Loucy (cell line): ENCODE measurements at regions not wholly inside any gene's neighbourhood (a gene's known extent, or its start where the extent isn't known, plus 50 kb on each side); places are given as distances from the start of the nearest gene placed in this dataset.

Experiments used
- H2AFZ ChIP-seq: fragments of 200-600 bp; sonication (generic); 2 replicates; pipeline ENCODE4 v1.6.0; 2016; ENCODE audit warnings: antibody characterized with exemption, mild to moderate bottlenecking, low read length, moderate library complexity
- H3F3A ChIP-seq: fragments of 200-600 bp; 2 replicates; pipeline ENCODE4 v1.6.0; 2016; ENCODE audit warnings: antibody characterized with exemption, low read depth, mild to moderate bottlenecking
- H3K27me3 ChIP-seq: fragments of 200-600 bp; sonication (generic); 2 replicates; pipeline ENCODE4 v1.6.1; 2014; ENCODE audit warnings: low read length, mild to moderate bottlenecking; ENCODE audit not compliant: insufficient read depth, poor library complexity, severe bottlenecking
- H3K36me3 ChIP-seq: fragments of 200-600 bp; sonication (generic); 2 replicates; pipeline ENCODE4 v1.6.1; 2016; ENCODE audit warnings: low read length; ENCODE audit not compliant: insufficient read depth
- H3K4me1 ChIP-seq: fragments of 200-600 bp; sonication (generic); 2 replicates; pipeline ENCODE4 v1.5.1; 2014; ENCODE audit warnings: low read length, mild to moderate bottlenecking; ENCODE audit not compliant: insufficient read depth, poor library complexity, severe bottlenecking
- H3K4me2 ChIP-seq: fragments of 200-600 bp; sonication (generic); 2 replicates; pipeline ENCODE4 v1.6.0; 2014; ENCODE audit warnings: antibody characterized with exemption, low read length, low read depth, mild to moderate bottlenecking; ENCODE audit not compliant: poor library complexity, severe bottlenecking
- H3K4me3 ChIP-seq: fragments of 200-600 bp; sonication (generic); 2 replicates; pipeline ENCODE4 v1.5.1; 2014; ENCODE audit warnings: low read length, mild to moderate bottlenecking, mixed read lengths; ENCODE audit not compliant: poor library complexity, severe bottlenecking
- H3K79me2 ChIP-seq: fragments of 200-600 bp; sonication (generic); 2 replicates; pipeline ENCODE4 v1.6.1; 2014; ENCODE audit warnings: low read length; ENCODE audit not compliant: insufficient read depth
- H3K9ac ChIP-seq: fragments of 200-600 bp; sonication (generic); 2 replicates; pipeline ENCODE4 v1.6.0; 2014; ENCODE audit warnings: mild to moderate bottlenecking, low read depth, low read length, moderate library complexity; ENCODE audit not compliant: poor library complexity, severe bottlenecking
- H3K9me2 ChIP-seq: fragments of 200-600 bp; sonication (generic); replicated peaks from 2 replicates; pipeline ENCODE4 v1.6.1; 2016; ENCODE audit warnings: low read depth, low read length, mixed read lengths
- H3K9me3 ChIP-seq: fragments of 200-600 bp; sonication (generic); 2 replicates; pipeline ENCODE4 v1.6.1; 2014; ENCODE audit warnings: mild to moderate bottlenecking, antibody characterized with exemption, low read length, low read depth; ENCODE audit not compliant: insufficient read depth
- H4K20me1 ChIP-seq: fragments of 200-600 bp; sonication (generic); 2 replicates; pipeline ENCODE4 v1.6.0; 2014; ENCODE audit warnings: antibody characterized with exemption, low read length, mild to moderate bottlenecking; ENCODE audit not compliant: insufficient read depth, poor library complexity, severe bottlenecking
- CTCF ChIP-seq: fragments of 200-600 bp; sonication (generic); conservative IDR thresholded peaks from 2 replicates; pipeline ENCODE4 v1.5.1; 2014; ENCODE audit warnings: mild to moderate bottlenecking, antibody characterized with exemption, low read length
- EZH2phosphoT487 ChIP-seq: fragments of 200-600 bp; IDR thresholded peaks from 2 replicates; pipeline ENCODE4 v1.6.1; 2018; ENCODE audit warnings: antibody characterized with exemption, mild to moderate bottlenecking, moderate library complexity, borderline replicate concordance

GRCh38 chr5:100448111-100448528 lies 87.1 kb upstream of the FAM174A start:
- H4K20me1 ChIP-seq: no peaks in the 10 kb centered on the region
- TF ChIP-seq EZH2phosphoT487 (no peak), CTCF (no peak)
- H3K36me3 ChIP-seq: no peaks in the 10 kb centered on the region
- H2AFZ ChIP-seq: no peak overlapping the region
- H3K4me3 ChIP-seq: no peak overlapping the region
- no peak overlapping the region for H3K9ac ChIP-seq
- no peaks in the 10 kb centered on the region for H3K9me3 ChIP-seq
- no peak overlapping the region for H3K4me2 ChIP-seq
- H3K9me2 ChIP-seq: no peaks in the 10 kb centered on the region
- no peaks in the 10 kb centered on the region for H3K79me2 ChIP-seq
- no peaks in the 10 kb centered on the region for H3K27me3 ChIP-seq
- no peaks in the 10 kb centered on the region for H3K4me1 ChIP-seq
- H3F3A ChIP-seq: no peaks in the 10 kb centered on the region

GRCh38 chr5:100446879-100447430 lies 88.2 kb upstream of the FAM174A start:
- Histone ChIP-seq H3K9me2 (no peaks in the 10 kb centered on the region), H3K9ac (no peak overlapping the region), H3K4me2 (no peak overlapping the region), H3K79me2 (no peaks in the 10 kb centered on the region), H3F3A (no peaks in the 10 kb centered on the region), H3K36me3 (no peaks in the 10 kb centered on the region), H3K27me3 (no peaks in the 10 kb centered on the region), H4K20me1 (no peaks in the 10 kb centered on the region), H3K9me3 (no peaks in the 10 kb centered on the region), H2AFZ (no peak overlapping the region), H3K4me1 (no peaks in the 10 kb centered on the region), H3K4me3 (no peak overlapping the region)
- TF ChIP-seq CTCF (no peak), EZH2phosphoT487 (no peak)

- TF ChIP-seq EZH2phosphoT487 (no peak), CTCF (no peak)
- Histone ChIP-seq H3K4me1 (no peaks in the 10 kb centered on the region), H3K9me2 (no peaks in the 10 kb centered on the region), H2AFZ (no peak overlapping the region), H3K4me3 (no peak overlapping the region), H3K4me2 (no peak overlapping the region), H3K36me3 (no peaks in the 10 kb centered on the region), H3K9ac (no peak overlapping the region), H3F3A (no peaks in the 10 kb centered on the region), H4K20me1 (no peaks in the 10 kb centered on the region), H3K27me3 (no peaks in the 10 kb centered on the region), H3K79me2 (no peaks in the 10 kb centered on the region), H3K9me3 (no peaks in the 10 kb centered on the region)
Observed at GRCh38 chr5:100444961-100445360, 90.2 kb upstream of the FAM174A start.
